HG02885 (cell line): ENCODE measurements at regions not wholly inside any gene's neighbourhood (a gene's known extent, or its start where the extent isn't known, plus 50 kb on each side); places are given as distances from the start of the nearest gene placed in this dataset.
A peak's percentile ranks its signal among the peaks of the same experiment; 100 is the strongest.

Source experiments
- ATAC-seq: cut with Tn5 transposase; IDR thresholded peaks from one replicate; pipeline ENCODE4 v1.9.1; 2021; ENCODE audit warnings: mild to moderate bottlenecking; ENCODE audit not compliant: unreplicated experiment, poor library complexity

DNA sequence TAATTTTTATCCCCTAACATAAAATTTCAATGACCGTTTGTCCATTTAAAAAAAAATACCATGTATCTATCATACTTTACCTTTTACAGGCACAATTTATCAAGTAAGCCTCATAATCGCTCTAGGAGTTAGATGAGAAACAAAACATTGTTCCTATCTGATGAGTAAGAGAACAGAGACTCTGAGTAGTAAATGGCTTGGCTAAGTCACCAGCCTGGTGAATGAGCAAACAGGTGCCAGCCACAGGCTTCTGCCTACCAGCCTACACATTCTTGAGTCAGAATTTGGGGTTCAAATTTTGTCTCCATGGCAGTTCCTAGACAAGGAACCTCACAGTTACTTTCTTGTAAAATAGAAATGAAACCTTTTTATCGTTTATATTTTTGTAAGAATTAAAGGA lies 235.4 kb downstream of the HGF start:
- no peak for ATAC-seq

DNA sequence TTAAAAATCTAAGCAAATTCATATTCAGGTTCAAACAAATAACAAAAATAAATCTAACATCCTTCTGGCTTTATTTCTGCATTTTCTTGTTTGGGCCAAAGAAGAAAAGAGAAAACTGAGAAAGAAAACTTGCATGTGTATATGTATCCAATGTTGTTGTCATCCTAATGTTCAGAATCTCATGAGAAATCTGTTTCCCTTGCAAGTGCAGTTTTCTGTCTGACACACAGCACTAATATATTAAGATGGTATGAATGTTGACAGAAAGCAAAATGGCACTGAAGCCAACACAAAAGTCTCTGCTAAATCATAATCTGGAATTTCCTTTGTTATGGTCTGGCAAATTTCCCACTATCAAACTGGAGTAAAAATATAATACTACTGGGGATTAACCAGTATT lies 235.9 kb downstream of the HGF start:
- ATAC-seq = no peak

DNA sequence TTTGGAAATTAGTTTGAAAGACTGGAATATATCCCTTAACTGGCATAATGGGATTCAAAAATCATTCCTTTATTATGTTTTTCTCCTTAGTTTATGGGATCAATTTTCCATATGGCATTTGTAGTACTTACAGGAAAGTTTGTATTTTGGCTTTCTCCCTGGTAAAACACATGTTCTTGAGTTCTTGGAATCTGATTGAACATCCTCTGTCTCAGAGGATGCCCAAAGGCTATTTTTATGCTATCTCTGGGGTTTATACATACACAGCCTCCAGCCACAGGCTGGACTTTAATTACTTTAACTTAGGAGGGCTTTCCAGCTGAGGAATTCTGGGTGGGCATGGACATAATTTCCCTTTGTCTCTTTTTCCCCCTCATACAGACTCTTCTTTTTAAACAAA lies 236.4 kb downstream of the HGF start:
- ATAC-seq = no peak

DNA sequence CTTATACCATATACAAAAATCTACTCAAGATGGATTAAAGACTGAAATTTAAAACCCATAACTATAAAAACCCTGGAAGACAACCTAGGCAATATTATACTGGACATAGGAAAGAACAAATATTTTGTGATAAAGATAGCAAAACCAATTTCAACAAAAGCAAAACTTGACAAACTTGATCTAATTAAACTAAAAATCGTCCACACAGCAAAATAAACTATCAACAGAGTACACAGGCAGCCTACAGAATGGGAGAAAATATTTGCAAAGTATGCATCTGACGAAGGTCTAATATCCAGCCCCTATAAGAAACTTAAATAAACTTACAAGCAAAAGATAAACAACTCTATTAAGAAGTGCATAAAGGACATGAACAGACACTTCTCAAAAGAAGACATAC lies 240.1 kb downstream of the HGF start:
- no peak for ATAC-seq

DNA sequence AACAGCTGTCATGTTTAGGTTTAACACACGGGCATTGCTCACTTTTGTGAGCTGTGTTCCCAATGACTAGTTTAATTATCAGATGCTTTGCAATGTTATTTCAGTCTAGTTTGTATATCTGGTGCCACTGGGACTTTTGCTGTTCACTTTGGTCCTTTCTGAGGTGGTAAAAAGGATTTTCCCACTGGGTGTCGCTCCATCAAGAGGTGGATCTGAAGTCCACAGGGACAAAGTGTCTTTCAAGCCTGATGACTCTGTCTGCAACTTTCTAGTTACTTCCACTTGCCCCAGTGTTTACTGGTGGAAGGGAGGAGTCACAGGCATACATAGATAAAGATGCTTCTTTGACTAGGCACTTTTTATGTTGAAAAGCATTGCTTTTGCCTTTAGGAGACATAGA lies 242.2 kb downstream of the HGF start:
- no peak for ATAC-seq

DNA sequence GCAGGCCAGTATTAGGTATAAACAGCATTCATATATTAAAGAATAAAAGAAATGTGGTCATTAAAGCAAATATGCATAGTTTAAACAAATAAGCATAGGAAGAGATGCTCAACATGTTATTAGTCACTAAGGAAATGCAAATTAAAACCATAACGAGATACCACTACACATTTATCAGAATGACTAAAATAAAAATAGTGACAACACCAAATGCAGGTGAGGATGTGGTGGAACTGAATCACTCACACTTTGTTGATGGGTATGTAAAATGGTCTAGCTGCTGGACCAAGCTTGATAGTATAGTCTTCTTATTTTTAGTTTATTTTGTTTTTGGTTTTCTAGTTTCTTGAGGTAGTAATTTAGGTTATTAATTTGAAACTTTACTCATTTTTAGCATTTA lies 242.9 kb downstream of the HGF start:
- no peak for ATAC-seq

DNA sequence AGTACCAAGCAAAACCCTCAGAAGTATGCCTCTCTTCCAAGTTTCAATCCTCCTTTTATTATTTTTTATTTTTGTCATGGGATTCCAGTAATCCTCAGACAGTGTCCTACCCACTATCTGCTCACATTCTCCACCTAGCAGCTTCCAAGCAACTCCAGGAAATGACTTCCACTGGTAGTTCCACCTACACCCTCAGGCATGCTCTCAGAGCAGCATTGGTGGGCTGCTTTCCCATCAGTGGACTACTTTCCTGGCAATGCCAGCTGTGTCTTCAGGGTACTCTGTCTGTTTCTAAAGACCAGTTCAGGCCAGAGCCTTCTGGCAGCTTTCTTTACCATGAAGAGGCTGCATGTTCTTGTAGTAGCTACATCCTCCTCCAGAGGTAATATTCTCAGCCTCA lies 244.0 kb downstream of the HGF start:
- ATAC-seq = no peak

DNA sequence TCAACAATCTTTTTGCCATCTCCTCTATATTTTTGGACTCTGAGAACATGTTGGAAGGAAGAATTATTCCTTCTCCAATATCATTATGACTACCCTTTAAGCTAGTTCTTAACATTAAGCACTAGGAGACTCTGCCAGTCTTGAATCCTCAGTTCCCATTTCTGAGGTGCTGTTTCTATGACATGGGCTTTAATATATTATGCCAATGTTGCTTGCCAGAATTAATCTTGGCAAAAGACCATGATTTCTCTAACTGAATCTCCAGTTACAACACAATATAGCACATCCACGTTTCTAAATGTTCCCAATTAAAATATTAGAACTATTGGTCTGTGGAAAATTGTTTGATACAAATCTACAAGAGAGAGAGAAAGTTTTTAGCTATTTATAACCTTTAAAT lies 250.0 kb downstream of the HGF start:
- no peak for ATAC-seq

DNA sequence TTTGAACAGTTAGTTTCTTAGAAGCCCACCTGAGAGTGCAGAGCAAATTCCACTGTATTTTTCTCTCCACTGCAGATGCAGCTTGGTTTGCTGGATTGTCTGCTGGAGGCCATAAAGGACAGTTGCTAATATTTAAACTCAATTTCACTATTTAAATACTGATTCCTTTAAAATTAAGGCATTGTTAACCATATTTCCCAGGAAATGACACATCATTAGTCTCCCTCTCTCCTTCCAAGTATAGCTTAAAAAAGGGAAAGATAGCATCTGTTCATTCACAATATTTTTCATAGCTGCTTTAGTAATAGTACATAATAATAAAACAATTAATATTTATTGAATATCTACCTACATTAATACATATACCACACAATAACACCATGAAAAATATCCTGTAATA lies 252.9 kb downstream of the HGF start:
- ATAC-seq = no peak

DNA sequence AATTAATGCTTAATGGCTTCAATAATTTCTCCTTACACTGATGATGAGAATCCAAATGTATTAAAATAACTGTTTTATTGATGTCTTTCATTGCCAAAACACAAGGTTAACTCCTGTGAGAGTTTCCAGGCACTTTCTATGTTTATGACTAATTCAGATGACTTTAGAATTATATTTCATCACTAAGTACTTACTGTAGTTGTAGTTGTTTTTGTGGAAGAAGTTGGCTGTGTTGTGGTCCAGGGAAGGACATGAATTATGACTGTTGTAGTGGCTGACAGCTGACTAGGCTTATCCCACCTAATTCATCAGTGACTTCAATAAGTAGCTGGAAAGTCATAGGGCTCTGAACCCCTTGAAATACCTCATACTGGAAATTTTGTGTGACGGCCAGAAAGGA lies 254.8 kb downstream of the HGF start:
- no peak for ATAC-seq

DNA sequence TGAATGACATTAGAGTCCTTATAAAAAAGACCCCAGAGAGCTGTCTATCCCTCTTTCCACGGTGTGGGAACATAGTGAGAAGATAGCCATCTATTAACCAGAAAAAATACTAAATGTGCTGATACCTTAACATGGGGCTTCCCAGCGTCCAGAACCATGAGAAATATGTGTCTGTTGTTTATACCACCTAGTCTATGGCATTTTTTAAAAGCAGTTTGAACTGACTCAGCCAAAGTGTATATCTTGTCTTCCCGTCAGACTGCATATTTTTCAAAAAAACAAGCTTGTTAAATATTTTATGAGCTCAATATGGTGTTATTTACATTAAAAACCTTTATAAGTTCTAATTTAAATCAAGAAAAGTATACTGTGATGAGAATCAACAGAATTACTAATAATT lies 255.3 kb downstream of the HGF start:
- no peak for ATAC-seq

DNA sequence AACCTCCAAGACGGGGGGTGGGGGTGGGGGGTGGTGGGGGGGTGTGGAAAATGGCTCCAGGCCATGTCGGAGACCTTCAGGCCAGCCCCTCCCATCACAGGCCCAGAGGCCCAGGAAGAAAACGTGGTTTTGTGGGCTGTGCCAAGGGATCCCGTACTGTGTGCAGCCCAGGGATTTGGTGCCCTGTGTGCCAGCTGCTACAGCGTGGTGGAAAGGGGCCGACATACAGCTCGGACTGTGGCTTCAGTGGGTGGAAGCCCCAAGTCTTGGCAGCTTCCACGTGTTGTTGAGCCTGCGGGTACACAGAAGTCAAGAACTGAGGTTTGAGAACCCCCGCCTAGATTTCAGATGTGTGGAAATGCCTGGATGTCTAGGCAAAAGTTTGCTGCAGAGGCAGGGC lies 259.7 kb downstream of the HGF start:
- no peak for ATAC-seq

DNA sequence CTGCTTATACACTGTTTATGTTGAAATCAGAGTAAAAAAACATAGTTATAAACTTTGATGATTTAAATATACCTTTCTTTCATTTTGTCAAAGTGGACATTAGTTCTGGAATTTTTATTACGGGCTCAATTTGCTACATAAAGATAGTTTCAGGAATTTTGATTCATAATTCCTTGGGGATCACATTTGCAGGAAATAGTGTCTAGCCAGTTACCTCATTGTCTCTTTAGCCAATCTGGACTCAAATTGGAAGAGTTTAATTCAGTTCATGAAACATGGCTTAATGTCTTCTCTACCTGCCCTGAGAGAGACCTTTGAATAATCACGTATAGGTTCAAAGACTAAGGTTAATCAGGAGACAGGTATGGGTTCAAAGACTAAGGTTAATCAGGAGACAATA lies 262.6 kb downstream of the HGF start:
- no peak for ATAC-seq

DNA sequence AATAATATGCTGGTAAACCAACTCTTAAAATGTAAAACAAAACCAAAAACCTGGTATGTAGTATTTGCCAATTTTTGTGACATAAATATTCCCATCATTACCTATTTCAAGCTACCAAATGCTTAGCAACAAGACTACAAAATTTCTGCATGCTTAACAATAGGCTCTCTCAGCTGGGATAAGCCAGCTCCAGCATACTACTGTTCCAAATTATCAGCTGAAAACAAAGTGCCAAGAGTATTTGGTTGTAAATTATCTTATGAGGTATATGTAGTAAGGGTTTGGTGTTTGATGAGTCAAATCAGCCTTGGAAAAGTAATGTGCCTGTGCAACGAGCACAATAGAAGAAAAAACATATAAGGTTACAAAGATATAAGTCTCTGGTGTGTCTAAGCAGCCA lies 263.2 kb downstream of the HGF start:
- no peak for ATAC-seq

DNA sequence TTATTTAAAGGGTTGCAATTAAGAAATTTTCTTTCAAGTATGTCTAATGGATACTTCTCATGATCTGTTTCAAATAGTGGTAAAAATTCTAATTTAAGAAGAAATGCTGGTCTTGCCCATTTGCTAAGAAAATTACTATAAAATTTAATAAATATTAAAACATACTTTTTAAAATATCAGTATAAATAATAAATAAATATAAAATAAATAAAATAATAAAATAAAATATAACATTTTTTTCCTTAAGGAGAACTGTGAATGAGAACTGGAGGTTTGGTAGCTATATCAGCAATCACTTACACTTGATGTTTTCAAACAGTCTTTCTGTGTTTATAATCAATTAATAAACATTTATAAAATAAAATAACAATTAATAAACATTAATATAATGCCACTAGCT lies 266.1 kb downstream of the HGF start:
- ATAC-seq = no peak

DNA sequence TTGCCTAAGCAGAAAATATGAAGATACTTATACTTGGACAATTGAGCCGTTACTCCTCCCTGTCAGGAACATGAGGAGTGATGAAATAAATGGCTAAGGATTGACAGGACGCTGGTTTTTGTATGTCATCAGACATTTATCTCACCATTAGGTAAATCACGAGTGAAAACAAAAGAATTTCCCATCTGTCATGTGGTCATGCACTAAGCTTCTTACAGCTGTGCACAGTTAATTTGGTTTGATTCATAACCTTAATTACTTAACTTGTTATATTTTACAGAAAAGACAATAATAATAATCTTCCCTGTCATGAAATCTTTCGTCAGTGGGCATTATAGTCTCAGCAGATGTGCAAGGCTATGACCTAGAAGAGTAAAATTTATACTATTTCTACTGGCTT lies 266.5 kb downstream of the HGF start:
- no peak for ATAC-seq

DNA sequence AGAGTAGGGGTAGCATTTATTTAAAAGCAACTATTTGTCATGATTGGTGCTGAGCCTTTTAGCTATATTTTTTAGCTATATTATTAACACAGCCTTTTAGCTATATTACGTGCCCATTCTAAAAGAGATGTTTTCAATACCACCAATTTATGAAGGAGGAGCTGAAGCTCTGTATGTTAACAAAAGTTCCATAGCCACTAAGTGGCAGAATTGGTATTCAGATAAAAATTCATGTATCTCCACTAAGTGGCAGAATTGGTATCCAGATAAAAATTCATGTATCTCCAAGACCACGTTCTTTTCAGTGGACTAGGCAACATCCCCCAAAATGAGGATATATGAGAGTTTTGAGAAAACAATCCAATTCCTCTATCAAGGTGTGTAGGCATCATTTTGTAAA lies 268.6 kb downstream of the HGF start:
- ATAC-seq = no peak

DNA sequence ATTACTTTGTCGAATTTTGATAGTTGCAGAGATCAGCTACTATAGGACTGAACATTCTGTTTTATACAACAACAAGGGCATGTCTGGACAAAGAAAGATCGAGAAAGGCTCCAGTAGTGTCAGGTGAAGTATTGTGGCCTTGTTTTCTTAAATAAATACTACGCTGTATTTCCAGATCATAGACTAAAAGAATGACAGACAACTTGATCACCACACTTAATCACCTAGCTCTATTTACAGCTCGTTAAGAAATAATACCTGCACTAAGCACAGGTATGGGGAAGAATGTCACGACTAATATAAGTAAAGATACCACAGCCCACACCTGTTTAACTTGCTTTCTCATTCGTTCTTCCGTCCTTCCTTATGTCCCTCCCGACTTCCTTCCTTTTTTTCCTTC lies 269.2 kb downstream of the HGF start:
- ATAC-seq = no peak

DNA sequence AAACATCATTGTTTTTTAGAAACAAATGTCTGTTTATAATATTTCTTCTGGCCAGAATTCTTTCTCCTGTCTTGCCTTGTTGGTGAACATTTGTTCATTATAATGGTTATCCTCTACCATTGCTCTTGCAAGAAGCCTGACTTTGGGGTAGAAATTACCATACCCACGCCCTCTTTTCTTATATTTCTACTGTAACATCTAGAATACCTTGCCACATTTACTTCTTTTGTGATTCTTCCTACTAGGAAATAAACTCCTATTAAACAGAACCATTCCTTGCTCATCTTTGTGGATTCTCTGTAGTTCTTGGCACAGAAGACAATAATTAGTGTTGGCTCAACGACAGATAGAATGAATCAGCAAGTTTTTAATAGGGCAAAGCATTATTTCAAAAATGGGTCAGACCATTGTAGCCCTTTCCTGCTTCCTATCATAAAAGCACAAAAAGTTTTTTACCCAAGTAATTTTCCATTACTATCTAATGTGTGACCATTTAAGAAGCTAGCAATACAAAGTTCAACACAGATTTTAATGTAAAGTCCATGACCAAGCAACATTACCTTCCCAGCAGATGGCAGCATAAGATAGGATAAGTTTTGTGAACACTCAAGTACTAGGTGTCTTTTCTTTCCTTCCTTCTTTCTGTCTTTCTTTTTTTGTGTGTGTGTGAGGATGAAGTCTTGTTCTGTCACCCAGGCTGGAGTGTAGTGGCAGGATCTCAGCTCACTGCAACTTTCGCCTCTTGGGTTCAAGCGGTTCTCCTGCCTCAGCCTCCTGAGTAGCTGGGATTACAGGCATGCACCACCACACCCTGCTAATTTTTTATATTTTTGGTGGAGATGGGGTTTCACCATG lies 270.4 kb downstream of the HGF start:
- peak; percentile 92 for ATAC-seq

DNA sequence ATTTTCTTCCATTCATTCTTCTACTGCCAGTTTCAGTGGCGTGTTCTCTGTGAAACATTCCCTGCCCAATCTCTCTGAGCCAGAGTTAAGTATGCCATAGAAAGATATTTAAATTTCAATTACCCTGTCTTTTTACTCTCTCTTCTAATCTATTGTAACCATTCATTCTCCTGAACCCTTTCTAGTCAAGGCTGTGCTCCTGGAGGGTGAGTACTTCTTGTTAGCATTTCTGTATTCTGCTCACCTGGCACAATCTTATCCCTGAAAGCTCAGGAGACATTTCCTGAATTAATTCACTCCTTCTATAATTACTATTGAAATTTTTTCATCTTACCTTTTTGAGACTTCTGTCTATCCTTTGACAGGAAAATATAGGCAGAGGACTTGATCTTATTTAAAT lies 271.7 kb downstream of the HGF start:
- ATAC-seq = no peak

DNA sequence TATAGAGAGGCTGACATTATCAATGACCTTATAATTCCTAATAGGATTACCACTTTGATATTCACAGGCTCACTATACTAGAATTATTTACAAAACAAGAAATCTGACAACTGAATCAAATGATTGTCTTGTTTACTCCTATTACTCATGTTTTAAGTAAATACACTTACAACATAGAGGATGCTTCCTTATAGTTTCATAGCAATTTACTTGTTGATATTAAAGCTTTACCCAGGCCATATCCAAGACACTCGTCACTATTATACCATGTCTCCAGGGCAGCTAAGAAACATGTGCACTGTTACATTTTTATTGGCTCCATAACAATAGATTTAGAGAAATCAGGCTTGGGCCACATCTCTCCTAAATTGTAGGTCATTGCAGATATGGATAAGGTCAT lies 276.9 kb downstream of the HGF start:
- no peak for ATAC-seq

DNA sequence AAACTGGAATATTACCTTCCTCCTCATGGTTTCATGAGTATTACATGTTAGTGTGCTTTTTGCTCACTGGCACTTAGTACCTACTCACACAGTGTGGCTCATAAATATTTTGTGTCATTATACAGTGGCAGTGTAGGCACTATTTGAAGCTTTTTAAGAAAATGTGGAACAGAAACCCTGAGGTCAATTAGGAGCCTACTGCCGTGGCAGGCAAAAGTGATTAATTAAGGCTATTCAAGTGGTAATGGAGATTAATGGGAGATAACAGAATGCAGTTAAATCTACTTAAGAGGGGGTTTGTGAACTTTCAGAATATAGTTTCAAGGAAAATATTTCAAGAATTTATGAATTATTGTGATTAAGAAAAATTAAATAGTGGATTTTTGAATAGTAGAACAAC lies 277.6 kb downstream of the HGF start:
- ATAC-seq = no peak

DNA sequence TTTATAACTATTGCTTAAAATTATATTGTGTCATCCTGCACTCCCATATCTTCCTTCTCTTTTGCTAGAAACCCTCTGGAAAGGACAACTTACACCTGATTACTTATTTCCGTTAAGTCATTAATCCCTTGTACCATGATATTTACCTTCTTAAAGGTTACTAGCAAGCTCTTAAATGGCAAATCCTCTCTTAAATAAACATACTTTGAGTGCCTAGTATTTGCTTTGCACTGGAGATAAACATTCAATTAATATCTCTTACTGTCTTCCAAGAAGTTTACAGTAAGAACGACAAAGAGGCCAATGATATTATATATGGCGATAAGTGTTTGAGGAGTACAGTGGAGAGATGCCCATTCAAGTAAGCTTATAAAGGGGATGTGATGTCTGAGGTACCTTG lies 278.3 kb downstream of the HGF start:
- no peak for ATAC-seq
